ENCODE measurements at regions not wholly inside any gene's neighbourhood (a gene's known extent, or its start where the extent isn't known, plus 50 kb on each side); places are given as distances from the start of the nearest gene placed in this dataset.

DNA sequence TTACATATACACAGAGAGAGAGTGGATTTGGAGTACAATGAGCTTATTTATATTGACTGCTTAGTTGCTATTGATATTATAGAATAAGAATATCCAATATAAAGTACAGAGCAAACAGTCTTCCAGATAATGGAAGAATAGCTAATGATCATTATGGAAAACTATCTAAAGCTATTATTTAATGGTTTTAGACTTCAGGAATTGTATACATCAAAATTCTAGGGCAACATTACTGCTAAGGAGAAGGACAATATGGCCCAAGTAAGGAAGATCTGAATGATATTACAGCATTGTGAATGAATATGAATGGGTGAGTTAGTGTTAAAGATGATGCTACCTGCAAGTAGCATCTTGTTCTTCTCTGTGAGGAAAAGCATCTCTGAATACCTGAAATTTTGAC, 604.2 kb upstream of the PCDH20 start:
- TF ChIP-seq POLR2A (IDR thresholded peaks at IDR 0.05), result no peak
- TF ChIP-seq, protein P1, sequence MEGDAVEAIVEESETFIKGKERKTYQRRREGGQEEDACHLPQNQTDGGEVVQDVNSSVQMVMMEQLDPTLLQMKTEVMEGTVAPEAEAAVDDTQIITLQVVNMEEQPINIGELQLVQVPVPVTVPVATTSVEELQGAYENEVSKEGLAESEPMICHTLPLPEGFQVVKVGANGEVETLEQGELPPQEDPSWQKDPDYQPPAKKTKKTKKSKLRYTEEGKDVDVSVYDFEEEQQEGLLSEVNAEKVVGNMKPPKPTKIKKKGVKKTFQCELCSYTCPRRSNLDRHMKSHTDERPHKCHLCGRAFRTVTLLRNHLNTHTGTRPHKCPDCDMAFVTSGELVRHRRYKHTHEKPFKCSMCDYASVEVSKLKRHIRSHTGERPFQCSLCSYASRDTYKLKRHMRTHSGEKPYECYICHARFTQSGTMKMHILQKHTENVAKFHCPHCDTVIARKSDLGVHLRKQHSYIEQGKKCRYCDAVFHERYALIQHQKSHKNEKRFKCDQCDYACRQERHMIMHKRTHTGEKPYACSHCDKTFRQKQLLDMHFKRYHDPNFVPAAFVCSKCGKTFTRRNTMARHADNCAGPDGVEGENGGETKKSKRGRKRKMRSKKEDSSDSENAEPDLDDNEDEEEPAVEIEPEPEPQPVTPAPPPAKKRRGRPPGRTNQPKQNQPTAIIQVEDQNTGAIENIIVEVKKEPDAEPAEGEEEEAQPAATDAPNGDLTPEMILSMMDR (IDR thresholded peaks at IDR 0.05), result no peak
- no peak for TF ChIP-seq POLR2AphosphoS5 (IDR thresholded peaks at IDR 0.05)

All from prostate gland (tissue), 2 donors.